ENCODE measurements at regions not wholly inside any gene's neighbourhood (a gene's known extent, or its start where the extent isn't known, plus 50 kb on each side); places are given as distances from the start of the nearest gene placed in this dataset.

GRCh38 chr1:108051631-108052377 is 86.8 kb upstream of the VAV3 start:
- TF ChIP-seq GATA2 (IDR thresholded peaks at IDR 0.05; ENCODE audit: low read depth, low read length) = no peak
- no peak for TF ChIP-seq GATA3 (IDR thresholded peaks at IDR 0.05; ENCODE audit: low read depth, low read length)

Measured in SH-SY5Y (cell line).